Mammary epithelial cell (primary cell): ENCODE measurements at regions not wholly inside any gene's neighbourhood (a gene's known extent, or its start where the extent isn't known, plus 50 kb on each side); places are given as distances from the start of the nearest gene placed in this dataset.
"Not testable (repeated sequence)": the region's sequence is repeated elsewhere in the genome, so short reads cannot be mapped to it uniquely, and the experiment has no call there.

Experiments used
- EZH2 ChIP-seq: IDR thresholded peaks from 2 replicates; pipeline ENCODE4 v1.6.1; 2012; ENCODE audit warnings: low read length, inconsistent platforms, borderline replicate concordance
- TF ChIP-seq, protein P1 (sequence below), 2 donors: IDR thresholded peaks in 1 of 2; conservative IDR thresholded peaks in 1 of 2; 2 replicates each; pipeline ENCODE4 v1.5.1; 2011 to 2012; ENCODE audit warnings: inconsistent platforms in 2 of 2, low read length in 2 of 2, mild to moderate bottlenecking in 2 of 2, control low read depth in 1 of 2, low read depth in 1 of 2; ENCODE audit not compliant: insufficient read depth in 1 of 2; ENCODE audit errors: extremely low read depth in 1 of 2

DNA sequence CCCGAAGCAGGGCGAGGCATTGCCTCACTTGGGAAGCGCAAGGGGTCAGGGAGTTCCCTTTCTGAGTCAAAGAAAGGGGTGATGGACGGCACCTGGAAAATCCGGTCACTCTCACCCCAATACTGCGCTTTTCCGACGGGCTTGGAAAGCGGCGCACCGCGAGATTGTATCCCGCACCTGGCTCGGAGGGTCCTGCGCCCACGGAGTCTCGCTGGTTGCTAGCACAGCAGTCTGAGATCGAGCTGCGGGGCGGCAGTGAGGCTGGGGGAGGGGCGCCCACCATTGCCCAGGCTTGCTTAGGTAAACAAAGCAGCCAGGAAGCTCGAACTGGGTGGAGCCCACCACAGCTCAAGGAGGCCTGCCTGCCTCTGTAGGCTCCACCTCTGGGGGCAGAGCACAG is 310.0 kb downstream of the FOXO1 start:
- TF ChIP-seq, protein P1, sequence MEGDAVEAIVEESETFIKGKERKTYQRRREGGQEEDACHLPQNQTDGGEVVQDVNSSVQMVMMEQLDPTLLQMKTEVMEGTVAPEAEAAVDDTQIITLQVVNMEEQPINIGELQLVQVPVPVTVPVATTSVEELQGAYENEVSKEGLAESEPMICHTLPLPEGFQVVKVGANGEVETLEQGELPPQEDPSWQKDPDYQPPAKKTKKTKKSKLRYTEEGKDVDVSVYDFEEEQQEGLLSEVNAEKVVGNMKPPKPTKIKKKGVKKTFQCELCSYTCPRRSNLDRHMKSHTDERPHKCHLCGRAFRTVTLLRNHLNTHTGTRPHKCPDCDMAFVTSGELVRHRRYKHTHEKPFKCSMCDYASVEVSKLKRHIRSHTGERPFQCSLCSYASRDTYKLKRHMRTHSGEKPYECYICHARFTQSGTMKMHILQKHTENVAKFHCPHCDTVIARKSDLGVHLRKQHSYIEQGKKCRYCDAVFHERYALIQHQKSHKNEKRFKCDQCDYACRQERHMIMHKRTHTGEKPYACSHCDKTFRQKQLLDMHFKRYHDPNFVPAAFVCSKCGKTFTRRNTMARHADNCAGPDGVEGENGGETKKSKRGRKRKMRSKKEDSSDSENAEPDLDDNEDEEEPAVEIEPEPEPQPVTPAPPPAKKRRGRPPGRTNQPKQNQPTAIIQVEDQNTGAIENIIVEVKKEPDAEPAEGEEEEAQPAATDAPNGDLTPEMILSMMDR (conservative IDR thresholded peaks at IDR 0.05 in 1 of 2, IDR thresholded peaks at IDR 0.05 in 1 of 2; ENCODE audit: extremely low read depth in 1 of 2, insufficient read depth in 1 of 2, low read depth in 1 of 2, low read length in 2 of 2), result not testable (repeated sequence)
- TF ChIP-seq EZH2, result not testable (repeated sequence)
